ENCODE measurements at regions not wholly inside any gene's neighbourhood (a gene's known extent, or its start where the extent isn't known, plus 50 kb on each side); places are given as distances from the start of the nearest gene placed in this dataset.

DNA sequence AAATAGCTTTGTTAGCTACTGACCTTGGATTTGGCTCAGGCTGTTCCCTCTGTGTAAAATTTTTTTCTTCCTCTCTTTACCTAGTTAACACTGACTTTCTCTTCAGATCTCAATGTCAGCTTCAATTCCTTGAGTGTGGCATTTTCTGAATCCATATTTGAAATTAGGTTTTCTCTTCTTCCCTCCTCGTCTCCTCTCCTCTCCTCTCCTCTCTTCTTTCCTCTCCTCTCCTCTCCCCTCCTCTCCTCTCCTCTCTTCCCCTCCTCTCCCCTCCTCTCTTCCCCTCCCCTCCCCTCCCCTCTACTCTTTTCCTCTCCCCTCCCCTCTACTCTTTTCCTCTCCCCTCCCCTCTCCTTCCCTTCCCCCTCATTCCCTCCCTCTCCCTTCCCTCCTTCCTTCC, 453.3 kb downstream of the BMP2 start:
- no peak for TF ChIP-seq EZH2 (IDR thresholded peaks at IDR 0.05; ENCODE audit: borderline replicate concordance, insufficient read depth, low read depth, low read length, poor library complexity, severe bottlenecking)
- TF ChIP-seq CTCF (IDR thresholded peaks at IDR 0.05) = no peak

Data from B cell (primary cell).